AG04450 (cell line): ENCODE measurements at regions not wholly inside any gene's neighbourhood (a gene's known extent, or its start where the extent isn't known, plus 50 kb on each side); places are given as distances from the start of the nearest gene placed in this dataset.

Experiments used
- CTCF ChIA-PET: fragments of 300-600, 350-600 bp; formaldehyde crosslinking; extraction: SDS; loops from one replicate; lab custom pipeline; 2022; ENCODE audit warnings: antibody characterized with exemption, inconsistent platforms; lab: Charles Lee
- POLR2A ChIA-PET: fragments of 350-600 bp; formaldehyde crosslinking; extraction: SDS; loops from one replicate; lab custom pipeline; 2021; ENCODE audit warnings: antibody characterized with exemption, inconsistent platforms; lab: Yijun Ruan, JAX
- DNase-seq: peaks from one replicate; pipeline ENCODE4 v3.0.0-alpha.2; 2011; ENCODE audit warnings: low read depth, low spot score
- H3K27ac ChIP-seq: one replicate; pipeline ENCODE4 v1.5.1; 2012; ENCODE audit warnings: low read depth, low read length, control low read depth
- H3K27me3 ChIP-seq: one replicate; pipeline ENCODE4 v1.6.0; 2012; ENCODE audit warnings: low read length; ENCODE audit not compliant: control insufficient read depth, insufficient read depth
- H3K4me3 ChIP-seq: 2 replicates; pipeline ENCODE4 v1.5.1; 2011; ENCODE audit warnings: mild to moderate bottlenecking, low read depth, low read length, control low read depth
- H3K9me3 ChIP-seq: 2 replicates; pipeline ENCODE4 v1.5.1; 2012; ENCODE audit warnings: low read length; ENCODE audit not compliant: control insufficient read depth, insufficient read depth
- CTCF ChIP-seq: IDR thresholded peaks from 2 replicates; pipeline ENCODE4 v1.5.1; 2011; ENCODE audit warnings: low read depth, low read length, control low read depth, inconsistent platforms

- ChIA-PET CTCF (interaction anchor here (0.9 to 1.5 kb wide), 3 partner anchors 27 to 446 kb away, joined by 3 to 4 read pairs (median 3); no protein-coding TSS in a partner anchor), POLR2A (no interaction called here)
- H3K4me3 ChIP-seq = no peak overlapping the region
- peak; percentile 38 for TF ChIP-seq CTCF
- peaks cover 18% of the 10 kb centered on the region for H3K9me3 ChIP-seq
- H3K27me3 ChIP-seq = no peaks in the 10 kb centered on the region
- DNase-seq = no peak
- no peak overlapping the region for H3K27ac ChIP-seq
Measured at GRCh38 chr12:104827587-104827986, 130.5 kb downstream of the SLC41A2 start.

GRCh38 chr12:104825408-104825807, 132.7 kb downstream of the SLC41A2 start:
- Histone ChIP-seq H3K9me3 (peaks cover 18% of the 10 kb centered on the region), H3K4me3 (no peak overlapping the region), H3K27ac (no peak overlapping the region), H3K27me3 (no peaks in the 10 kb centered on the region)
- POLR2A ChIA-PET = no interaction called here
- CTCF ChIA-PET = interaction anchor here (0.8 to 1.0 kb wide), 2 partner anchors 9 to 446 kb away, joined by 3 read pairs; no protein-coding TSS in a partner anchor
- no peak for DNase-seq
- peak; percentile 41; the same call in 1 of the 2 replicates for TF ChIP-seq CTCF

GRCh38 chr12:104823985-104824461, 134.1 kb downstream of the SLC41A2 start:
- Histone ChIP-seq H3K27ac (no peak overlapping the region), H3K4me3 (no peak overlapping the region), H3K27me3 (no peaks in the 10 kb centered on the region), H3K9me3 (peaks cover 18% of the 10 kb centered on the region)
- ChIA-PET CTCF (interaction anchor here (0.6 to 1.5 kb wide), 2 partner anchors 9 to 442 kb away, joined by 3 to 5 read pairs; no protein-coding TSS in a partner anchor), POLR2A (no interaction called here)
- no peak for TF ChIP-seq CTCF
- DNase-seq = no peak

GRCh38 chr12:104822941-104823340, 135.1 kb downstream of the SLC41A2 start:
- CTCF ChIA-PET = interaction anchor here (0.6 to 0.8 kb wide), 2 partner anchors 367 to 441 kb away, joined by 3 to 4 read pairs; no protein-coding TSS in a partner anchor
- no peak for DNase-seq

More at GRCh38 chr12:104822941-104823340, 135.1 kb downstream of the SLC41A2 start:
- no peak for TF ChIP-seq CTCF
- no peak overlapping the region for H3K4me3 ChIP-seq
- H3K27ac ChIP-seq = no peak overlapping the region
- no peaks in the 10 kb centered on the region for H3K27me3 ChIP-seq
- peaks cover 18% of the 10 kb centered on the region for H3K9me3 ChIP-seq
- POLR2A ChIA-PET = no interaction called here
